Hepatocyte (in vitro differentiated cells): ENCODE measurements at regions not wholly inside any gene's neighbourhood (a gene's known extent, or its start where the extent isn't known, plus 50 kb on each side); places are given as distances from the start of the nearest gene placed in this dataset.

ENCODE experiments used
- EZH2 ChIP-seq: fragments of 200-600 bp; sonication (generic); IDR thresholded peaks from 2 replicates; pipeline ENCODE4 v1.6.1; 2016; ENCODE audit warnings: antibody characterized with exemption, mild to moderate bottlenecking, borderline replicate concordance
- EZH2phosphoT487 ChIP-seq: fragments of 200-600 bp; sonication (generic); IDR thresholded peaks from one replicate; pipeline ENCODE4 v1.6.1; 2018; ENCODE audit warnings: antibody characterized with exemption, mild to moderate bottlenecking, low read depth, moderate library complexity; ENCODE audit not compliant: unreplicated experiment, severe bottlenecking
- TF ChIP-seq, protein P1 (sequence below): fragments of 200-600 bp; sonication (generic); IDR thresholded peaks from 2 replicates; pipeline ENCODE4 v1.5.1; 2016; ENCODE audit warnings: antibody characterized with exemption, mild to moderate bottlenecking; ENCODE audit not compliant: poor library complexity

GRCh38 chr3:177331203-177331835, 134.0 kb upstream of the TBL1XR1 start:
- TF ChIP-seq, protein P1, sequence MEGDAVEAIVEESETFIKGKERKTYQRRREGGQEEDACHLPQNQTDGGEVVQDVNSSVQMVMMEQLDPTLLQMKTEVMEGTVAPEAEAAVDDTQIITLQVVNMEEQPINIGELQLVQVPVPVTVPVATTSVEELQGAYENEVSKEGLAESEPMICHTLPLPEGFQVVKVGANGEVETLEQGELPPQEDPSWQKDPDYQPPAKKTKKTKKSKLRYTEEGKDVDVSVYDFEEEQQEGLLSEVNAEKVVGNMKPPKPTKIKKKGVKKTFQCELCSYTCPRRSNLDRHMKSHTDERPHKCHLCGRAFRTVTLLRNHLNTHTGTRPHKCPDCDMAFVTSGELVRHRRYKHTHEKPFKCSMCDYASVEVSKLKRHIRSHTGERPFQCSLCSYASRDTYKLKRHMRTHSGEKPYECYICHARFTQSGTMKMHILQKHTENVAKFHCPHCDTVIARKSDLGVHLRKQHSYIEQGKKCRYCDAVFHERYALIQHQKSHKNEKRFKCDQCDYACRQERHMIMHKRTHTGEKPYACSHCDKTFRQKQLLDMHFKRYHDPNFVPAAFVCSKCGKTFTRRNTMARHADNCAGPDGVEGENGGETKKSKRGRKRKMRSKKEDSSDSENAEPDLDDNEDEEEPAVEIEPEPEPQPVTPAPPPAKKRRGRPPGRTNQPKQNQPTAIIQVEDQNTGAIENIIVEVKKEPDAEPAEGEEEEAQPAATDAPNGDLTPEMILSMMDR, result no peak
- TF ChIP-seq EZH2 (no peak), EZH2phosphoT487 (no peak)
